Fibroblast of peridontal ligament (primary cell): ENCODE measurements at regions not wholly inside any gene's neighbourhood (a gene's known extent, or its start where the extent isn't known, plus 50 kb on each side); places are given as distances from the start of the nearest gene placed in this dataset.

Experiments
- DNase-seq: peaks from one replicate; pipeline ENCODE4 v3.0.0-alpha.2; 2010; ENCODE audit errors: extremely low read depth

DNA sequence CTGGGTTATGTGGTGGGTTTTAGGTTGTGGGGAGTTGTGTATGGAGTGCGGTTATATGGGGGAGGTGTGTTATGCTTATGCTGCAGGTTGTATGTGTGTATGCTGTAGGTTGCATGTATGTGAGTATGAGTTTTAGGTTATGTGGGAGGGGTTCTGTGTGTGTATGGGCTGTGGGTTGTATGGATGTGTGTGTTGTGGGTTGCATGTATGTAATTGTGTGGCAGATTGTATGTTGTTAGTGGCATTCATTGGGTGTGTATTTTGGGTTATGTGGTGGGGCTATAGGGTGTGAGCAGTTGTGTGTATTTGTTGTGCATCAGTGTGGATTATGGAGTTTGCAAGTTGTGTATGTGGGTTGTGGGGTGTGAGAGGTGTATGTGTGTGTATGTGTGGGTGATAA lies 277.4 kb downstream of the NPIPA8 start:
- DNase-seq = no peak

- DNase-seq = no peak
Observed at GRCh38 chr16:18055411-18055916, 281.1 kb downstream of the NPIPA8 start.

GRCh38 chr16:18050777-18051176 lies 285.8 kb downstream of the NPIPA8 start:
- DNase-seq = no peak

GRCh38 chr16:18050234-18050633 lies 286.3 kb downstream of the NPIPA8 start:
- DNase-seq = no peak

DNA sequence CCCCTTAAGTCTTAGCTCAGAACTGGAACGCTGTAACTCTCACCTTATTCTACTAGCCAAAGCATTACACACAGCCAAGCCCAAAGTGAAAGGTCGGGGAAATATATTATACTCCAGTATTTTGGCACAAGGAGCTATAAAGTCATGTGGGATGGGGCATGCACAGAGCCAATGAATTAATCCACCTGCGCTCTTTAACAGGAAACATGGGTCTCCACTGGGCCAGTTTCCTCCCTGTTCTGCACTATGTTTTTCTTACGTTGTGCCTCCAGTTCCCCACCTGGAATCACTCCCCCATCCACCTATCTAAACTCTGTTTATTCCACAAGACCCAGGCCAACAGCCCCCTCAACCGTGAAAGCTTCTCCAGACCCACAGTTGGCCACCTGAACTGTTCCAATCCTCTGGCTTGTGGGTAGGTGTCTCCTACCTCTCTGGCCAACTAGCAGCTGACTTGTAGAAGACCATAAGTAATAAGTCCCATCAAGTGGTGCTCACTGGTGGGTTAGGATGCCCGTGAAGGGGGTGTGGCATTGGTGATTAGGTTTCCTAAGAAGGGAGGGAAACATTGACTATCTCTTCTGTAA lies 286.9 kb downstream of the NPIPA8 start:
- no peak for DNase-seq

- DNase-seq = no peak
Observed at GRCh38 chr16:18048853-18049546, 287.5 kb downstream of the NPIPA8 start.

GRCh38 chr16:18047761-18048160 lies 288.8 kb downstream of the NPIPA8 start:
- no peak for DNase-seq

DNA sequence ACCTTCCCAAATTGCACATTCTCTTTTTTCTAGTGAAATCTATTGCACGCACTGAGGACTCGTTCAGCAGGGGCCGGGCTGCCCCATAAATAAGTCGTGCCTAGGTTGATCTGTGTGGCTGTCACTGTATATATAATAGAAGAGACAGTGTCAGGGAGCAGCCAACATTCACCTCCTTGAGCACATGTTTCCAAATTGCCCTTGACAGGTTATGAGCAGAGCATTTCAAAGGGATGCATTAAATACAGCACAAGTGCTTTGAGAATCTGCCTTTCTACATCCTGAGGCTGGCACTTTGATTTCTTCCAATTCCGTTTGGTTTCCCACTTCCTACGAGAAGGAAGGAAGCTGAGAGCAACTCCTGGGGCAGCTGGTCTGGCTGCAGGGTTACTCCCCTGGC lies 291.2 kb downstream of the NPIPA8 start:
- DNase-seq = no peak

DNA sequence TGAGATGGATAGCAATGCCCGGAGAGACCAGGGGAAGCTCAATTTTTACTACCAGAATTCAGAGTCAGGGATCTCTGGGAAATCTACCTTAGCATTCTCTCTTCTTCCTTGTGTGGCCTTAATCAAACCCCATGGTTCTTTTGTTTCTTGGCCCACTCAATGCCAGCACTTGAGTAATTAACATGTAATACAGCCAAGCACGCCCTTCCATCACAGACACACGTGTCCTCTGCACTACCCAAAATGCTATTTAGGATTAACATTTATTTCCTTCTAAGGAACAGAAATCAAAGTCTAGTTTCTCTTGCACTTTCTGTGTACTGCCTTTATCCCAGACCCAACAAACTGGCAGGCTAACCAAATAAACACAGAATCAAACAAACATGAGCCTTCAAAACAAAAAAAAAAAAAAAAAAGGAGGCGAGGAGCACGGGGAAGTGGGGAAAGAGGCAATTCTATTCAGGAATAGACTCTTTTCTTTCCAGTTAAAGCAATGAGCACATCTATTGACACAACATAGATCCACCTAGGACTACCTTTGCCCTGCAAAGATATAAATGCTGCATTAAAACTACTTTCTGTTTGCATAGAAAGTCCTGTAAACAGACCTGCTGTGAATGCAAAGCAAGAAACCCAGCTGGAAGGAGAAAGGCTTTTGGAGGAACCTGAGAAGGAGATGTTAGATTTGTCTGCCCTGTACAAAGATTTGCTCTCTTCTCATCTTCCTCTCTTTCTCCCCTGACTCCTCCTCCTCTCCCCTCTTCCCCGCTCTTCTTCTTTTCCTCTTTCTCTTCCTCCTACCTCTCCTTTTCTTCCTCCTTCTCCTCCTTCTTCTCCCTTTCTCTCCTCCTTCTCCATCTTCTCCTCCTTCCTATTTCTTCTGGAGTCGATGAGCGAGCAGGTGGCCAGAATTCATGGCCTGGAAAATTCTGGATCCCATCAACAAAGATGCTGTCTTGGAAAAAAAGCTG lies 294.4 kb downstream of the NPIPA8 start:
- no peak for DNase-seq

GRCh38 chr16:18039931-18040330 lies 296.6 kb downstream of the NPIPA8 start:
- DNase-seq = no peak

GRCh38 chr16:18037051-18037450 lies 299.5 kb downstream of the NPIPA8 start:
- no peak for DNase-seq

DNA sequence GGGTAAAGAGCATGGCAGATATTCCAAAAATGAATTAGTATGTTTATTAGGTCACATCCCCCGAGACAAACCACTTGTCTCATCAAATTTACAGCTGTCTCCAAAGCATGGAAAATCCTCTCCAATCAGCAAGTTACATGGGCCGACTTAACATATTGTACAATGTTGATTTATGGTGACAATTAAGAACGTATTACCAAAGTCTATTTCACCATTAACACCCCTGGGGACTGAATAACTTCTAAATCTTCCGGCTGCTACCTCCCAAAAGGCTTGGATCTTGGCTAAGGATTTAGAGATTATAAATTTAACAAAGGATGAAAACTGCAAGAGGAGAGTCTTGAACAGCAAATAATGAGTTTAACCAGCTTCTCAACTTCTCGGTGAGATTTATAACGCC lies 311.9 kb downstream of the NPIPA8 start:
- no peak for DNase-seq

DNA sequence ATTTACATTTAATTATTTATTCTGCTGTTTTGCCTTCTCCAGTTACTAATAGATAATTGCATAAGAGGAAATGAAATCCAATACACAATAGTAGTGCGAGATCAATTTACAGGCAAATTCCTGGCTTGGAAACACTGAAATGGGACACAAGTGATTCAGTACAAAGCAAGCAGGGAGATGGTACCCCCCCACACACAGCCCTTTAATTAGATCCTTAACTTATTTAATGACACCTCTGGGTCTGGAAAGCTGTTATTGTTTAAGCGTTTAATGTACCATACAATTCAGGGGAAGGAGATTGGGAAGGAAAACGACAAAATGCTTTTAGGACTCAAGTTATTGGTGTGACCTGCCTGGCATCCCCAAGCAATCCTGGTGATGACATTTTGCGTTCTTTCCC lies 318.2 kb downstream of the NPIPA8 start:
- no peak for DNase-seq

- DNase-seq = no peak
Observed at GRCh38 chr16:18013863-18014262, 322.7 kb downstream of the NPIPA8 start.

DNA sequence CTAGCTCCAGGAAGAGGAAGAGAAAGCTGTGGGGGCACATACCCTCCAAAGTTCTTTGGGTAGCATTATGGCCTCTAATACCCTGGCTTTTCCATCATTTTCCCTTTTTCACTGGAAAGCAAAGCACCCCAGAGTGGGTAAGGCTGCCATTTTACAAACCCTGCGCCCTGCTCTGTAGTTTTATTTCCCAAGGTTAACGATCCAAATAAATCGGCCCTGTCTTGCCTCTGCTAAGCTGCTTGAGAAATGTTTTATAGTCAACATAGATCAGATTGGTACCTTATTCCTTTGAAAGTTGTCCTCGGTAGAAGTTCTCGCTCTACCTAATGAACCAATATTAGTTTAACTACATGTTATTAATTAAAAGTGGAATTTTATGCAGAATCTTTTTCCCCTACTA lies 328.2 kb downstream of the NPIPA8 start:
- no peak for DNase-seq

GRCh38 chr16:18003033-18003432 lies 333.5 kb downstream of the NPIPA8 start:
- no peak for DNase-seq

DNA sequence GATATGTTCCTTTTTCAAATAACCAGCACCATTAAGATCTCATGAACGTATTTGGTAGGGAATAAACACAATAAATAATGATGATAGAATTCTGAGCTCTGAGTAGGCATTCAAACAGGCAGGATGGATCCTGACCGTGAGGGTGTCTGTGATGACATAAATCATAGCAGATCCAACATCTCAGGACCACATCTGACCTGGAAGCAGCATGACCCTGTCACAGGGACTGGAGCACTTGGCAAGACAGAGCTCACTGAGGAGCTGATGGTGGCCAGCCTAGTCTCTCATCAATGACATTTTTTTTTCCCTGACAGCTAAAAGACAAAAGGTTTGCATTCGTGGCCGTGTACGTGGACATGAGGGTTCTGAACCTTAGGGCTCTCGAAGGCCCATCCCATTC lies 337.5 kb downstream of the NPIPA8 start:
- no peak for DNase-seq

- DNase-seq = no peak
Observed at GRCh38 chr16:17998550-17998949, 338.0 kb downstream of the NPIPA8 start.

- DNase-seq = no peak
Observed at GRCh38 chr16:17994027-17994426, 342.5 kb downstream of the NPIPA8 start.

GRCh38 chr16:17992416-17992815 lies 344.1 kb downstream of the NPIPA8 start:
- DNase-seq = no peak

DNA sequence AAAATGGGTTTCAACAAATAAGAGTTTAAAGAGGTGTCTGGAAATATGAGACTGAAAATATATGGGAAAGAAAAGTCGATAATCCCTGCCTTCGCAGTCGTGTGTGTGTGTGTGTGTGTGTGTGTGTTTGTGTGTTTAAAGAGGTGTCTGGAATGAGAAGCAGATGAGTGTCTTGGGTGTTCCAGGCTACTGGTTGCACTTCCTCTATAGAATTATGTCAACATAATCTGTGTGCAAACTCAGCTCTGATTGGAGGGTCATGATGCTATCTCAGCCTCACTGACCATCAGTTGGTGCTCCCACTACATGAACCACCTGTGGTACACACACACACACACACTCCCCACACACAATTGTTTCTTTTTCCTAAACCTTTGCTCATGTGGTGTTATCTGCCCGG lies 347.3 kb downstream of the NPIPA8 start:
- no peak for DNase-seq

DNA sequence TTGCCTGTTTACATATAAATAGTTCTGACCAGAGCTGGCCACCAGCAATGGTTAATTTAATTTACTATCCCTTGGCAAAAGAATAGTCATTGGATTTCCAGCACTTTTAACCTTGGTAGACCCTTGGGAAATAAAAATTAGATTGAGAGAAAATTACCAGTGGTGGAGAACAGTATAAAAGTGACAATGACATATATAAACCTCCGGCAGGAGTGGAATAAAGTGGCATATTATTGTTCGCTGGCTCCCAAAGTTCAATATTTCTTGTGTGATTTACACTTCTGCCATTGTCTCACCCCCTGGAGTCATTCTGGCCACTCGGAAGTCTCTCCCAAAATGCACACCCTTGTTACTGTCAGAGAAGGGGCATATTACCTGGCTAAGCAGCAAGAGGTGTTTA lies 347.7 kb downstream of the NPIPA8 start:
- no peak for DNase-seq

DNA sequence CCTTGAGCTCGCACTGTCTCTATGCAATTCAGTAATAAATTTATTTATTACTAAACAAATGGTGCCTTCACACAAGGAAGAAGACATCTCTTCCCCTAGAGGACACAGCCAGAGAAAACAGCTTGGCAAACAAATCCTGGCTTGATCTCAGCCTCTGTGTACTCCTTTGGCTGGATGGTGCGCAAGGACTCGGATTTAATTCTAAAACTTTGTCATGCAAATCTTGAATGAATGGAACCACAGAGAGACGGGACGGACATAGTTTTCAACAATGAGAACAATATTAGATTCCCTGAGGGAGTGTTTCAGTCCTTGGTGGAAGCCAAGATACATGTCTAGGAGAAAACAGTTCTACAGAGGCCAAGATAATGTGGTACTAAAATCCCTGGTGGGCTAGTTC lies 349.5 kb downstream of the NPIPA8 start:
- no peak for DNase-seq
